GM12878 (cell line): ENCODE measurements at regions not wholly inside any gene's neighbourhood (a gene's known extent, or its start where the extent isn't known, plus 50 kb on each side); places are given as distances from the start of the nearest gene placed in this dataset.

ENCODE experiments used
- CUX1 ChIP-seq: IDR thresholded peaks from 2 replicates; pipeline ENCODE4 v1.6.1; 2012; ENCODE audit warnings: improper control_type of control experiment, low read depth, low read length; ENCODE audit not compliant: insufficient replicate concordance
- POLR2AphosphoS2 ChIP-seq: IDR thresholded peaks from 2 replicates; pipeline ENCODE4 v1.6.1; 2011; ENCODE audit warnings: low read depth, mild to moderate bottlenecking, low read length, improper control_type of control experiment, moderate library complexity
- RUNX3 ChIP-seq: IDR thresholded peaks from 2 replicates; pipeline ENCODE4 v1.6.1; 2012; ENCODE audit warnings: low read length, inconsistent platforms
- SMC3 ChIP-seq: IDR thresholded peaks from 2 replicates; pipeline ENCODE4 v1.6.1; 2011; ENCODE audit warnings: low read length, improper control_type of control experiment, borderline replicate concordance
- ZBTB4 ChIP-seq: fragments of 450-650 bp; formaldehyde crosslinking; IDR thresholded peaks from 2 replicates; pipeline ENCODE4 v1.4.0; 2022; ENCODE audit warnings: mild to moderate bottlenecking, moderate library complexity

- TF ChIP-seq ZBTB4 (CRISPR knock-in tag) (no peak), SMC3 (no peak), RUNX3 (no peak), CUX1 (no peak), POLR2AphosphoS2 (no peak)
Observed at GRCh38 chr1:157302199-157302497, 164.0 kb upstream of the ETV3 start (continued).
